DMS114 treated with DMSO at 0.1 percent for 48 hours (cell line): ENCODE measurements at regions not wholly inside any gene's neighbourhood (a gene's known extent, or its start where the extent isn't known, plus 50 kb on each side); places are given as distances from the start of the nearest gene placed in this dataset.
"Not testable (repeated sequence)": the region's sequence is repeated elsewhere in the genome, so short reads cannot be mapped to it uniquely, and the experiment has no call there.

Source experiments
- DNase-seq: peaks from one replicate; lab custom pipeline; 2025; ENCODE audit not compliant: unreplicated experiment; lab: John Stamatoyannopoulos, UW

DNA sequence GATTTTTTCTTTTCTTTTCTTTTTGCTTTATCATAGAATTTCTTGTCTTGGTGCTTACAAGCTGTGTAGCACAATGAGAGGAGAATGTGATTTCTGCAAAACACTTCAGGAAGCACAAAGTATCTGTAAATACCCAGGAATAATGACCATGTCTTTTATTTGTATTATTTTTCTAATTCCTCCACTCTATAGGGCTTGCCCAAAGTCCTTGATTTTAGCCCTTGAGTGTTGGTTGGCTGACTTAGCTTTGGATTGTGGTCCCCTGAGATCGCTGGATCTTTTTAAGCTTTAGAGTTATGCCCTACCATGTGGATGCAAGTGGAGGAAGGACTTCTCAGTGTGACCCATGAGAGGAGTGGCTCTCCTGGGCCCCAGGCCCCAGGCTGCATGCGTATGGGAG lies 52.2 kb downstream of the HOXC4 start:
- not testable (repeated sequence) for DNase-seq

DNA sequence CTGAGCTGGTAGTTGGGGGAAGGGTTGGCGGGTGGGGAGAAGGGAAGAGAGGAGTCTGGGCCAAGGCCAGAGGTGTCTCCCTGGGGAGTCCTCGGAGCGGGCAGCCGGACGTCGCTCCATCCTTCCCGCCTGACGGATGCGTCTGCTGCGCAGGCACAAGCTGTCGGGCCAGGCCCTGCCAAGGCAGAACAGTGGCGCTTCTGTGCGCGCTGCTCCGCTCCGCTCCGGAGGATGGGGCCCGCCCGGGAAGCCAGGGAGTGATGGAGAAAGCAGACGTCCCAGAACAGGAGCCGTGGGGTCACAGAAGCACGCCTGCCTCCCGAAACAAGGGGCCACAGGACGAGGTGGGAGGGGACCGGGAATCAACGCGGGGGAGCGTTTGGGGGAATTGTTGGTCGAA lies 52.6 kb downstream of the HOXC4 start:
- DNase-seq = not testable (repeated sequence)

DNA sequence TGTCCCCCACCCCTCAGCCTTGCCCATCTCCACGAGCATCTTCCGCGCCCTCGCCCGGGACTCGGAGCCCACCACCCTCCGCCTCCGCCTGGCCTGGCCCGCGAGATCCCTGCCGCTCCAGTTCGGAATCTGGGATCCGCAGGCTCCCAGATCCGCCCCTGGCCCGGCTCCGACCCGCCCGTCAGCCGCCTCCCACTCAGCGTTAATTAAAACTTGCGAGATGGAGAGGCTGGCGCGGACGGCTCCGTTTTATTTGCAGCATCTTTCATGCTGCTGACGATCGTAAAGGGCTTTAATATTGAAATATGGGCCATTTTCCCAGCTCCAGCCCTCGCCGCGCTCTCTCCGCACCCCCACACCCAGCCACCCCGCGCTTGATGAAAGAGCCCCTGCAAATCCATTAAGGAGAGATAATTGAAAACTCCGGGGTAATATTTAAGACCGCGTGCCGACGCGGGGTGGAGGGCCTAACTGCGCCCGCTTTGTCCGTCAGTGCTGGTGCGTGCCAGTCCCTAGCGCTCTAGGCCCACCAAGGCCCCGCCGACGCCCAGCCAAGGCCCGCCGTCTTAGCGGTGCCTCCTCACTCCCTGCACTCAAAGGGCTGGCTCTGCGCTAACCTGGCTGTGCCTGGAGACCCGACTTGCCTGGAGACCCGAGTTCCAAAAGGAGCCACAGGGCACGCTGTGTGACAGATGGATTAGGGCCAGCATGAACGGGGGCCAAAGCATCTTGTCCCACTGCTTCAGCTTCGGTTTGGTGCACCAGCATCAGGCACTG lies 53.4 kb downstream of the HOXC4 start:
- not testable (repeated sequence) for DNase-seq

- not testable (repeated sequence) for DNase-seq
Measured at GRCh38 chr12:54112336-54112735, 58.7 kb downstream of the HOXC4 start.

- DNase-seq = not testable (repeated sequence)
Measured at GRCh38 chr12:54116055-54116454, 62.4 kb downstream of the HOXC4 start.

GRCh38 chr12:54117392-54117791 lies 63.8 kb downstream of the HOXC4 start:
- not testable (repeated sequence) for DNase-seq

GRCh38 chr12:54119082-54119481 lies 65.4 kb downstream of the HOXC4 start:
- not testable (repeated sequence) for DNase-seq

GRCh38 chr12:54123981-54124380 lies 64.8 kb downstream of the SMUG1 start:
- not testable (repeated sequence) for DNase-seq

DNA sequence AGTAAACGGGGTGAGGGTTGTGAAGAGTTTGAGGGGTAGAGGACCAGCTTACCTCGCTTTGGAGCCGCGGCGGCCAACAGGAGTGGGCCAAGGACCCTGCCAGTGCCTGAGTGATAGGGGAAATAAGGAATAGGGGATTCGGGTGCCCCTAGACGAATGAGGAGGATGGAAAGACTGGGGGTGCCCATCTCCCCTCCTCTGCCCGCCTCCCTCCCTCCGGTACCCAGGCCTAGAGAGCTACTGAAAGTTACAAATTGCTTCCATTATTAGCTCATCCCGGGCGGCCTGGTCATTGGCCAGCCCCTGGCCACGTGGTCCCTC lies 63.1 kb downstream of the SMUG1 start:
- not testable (repeated sequence) for DNase-seq

DNA sequence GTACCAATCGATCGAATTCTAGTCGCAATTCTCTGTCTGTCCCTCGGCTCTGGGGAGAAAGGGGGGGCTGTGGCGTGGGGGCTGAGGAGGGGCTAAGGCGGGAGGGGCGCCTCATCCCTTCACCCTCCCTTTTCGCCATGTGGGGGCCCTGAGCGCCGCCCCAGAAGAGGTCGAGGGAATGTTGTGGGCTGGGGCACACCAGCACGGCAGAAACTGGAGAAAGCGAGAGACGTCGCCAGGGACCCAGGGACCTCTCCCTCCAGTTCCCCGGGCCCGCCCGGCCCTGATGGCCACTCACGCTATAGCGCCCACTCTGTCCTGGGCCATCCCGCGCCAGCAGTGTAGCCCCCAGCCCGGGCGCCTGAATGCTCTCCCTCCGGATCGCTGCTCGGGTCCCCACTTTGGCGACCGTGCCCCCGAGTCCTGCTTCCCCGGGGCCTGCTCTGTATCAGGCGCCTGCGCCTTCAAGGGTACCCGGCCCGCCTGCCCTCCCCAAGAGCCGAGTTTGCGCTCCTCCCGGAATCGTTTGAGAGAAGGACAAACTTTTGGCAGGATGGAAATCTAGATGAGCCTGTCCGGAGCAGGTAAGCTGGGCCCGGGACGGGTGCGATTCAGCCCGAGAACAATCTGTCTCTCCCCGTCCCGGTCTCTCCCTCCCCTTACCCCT lies 62.6 kb downstream of the SMUG1 start:
- peak; percentile 30 for DNase-seq

- peak; percentile 13 for DNase-seq
Measured at GRCh38 chr12:54126696-54127537, 61.9 kb downstream of the SMUG1 start.

DNA sequence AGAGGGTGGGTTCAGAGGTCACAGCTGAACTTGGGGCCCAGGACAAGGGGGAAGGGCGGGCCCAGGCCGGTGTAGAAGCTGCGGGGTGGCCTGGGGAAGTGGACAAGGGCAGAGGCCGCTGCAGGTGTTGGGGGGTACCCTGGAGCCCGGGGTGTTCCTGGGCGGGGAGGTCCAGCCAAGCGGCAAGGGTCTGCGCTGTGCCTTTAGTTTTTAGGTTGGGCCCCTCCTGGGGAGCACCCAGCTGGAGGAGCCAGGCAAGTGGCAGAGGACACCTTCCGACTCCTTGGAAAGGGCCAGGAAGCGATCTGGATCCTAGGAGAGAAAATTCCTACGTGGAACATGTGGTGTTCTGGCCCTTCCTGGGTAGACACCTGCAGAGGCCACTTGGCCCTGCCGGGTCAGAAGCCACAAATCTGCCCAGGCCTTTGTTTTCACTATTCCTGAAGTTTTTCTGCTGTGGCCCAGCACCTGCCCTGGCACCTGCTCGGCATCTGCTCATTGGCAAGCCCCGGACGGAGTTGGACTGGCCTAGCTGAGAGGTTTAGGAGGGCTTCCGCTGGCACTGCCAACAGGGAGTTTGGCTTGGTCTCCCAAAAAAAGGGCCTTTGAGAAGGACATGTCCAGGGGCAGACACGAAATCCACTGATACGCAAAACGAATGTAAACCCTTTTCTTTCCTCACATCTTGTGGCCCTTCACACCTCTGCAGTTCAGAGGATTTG lies 61.1 kb downstream of the SMUG1 start:
- DNase-seq = no peak

GRCh38 chr12:54128416-54128815 lies 60.4 kb downstream of the SMUG1 start:
- no peak for DNase-seq

DNA sequence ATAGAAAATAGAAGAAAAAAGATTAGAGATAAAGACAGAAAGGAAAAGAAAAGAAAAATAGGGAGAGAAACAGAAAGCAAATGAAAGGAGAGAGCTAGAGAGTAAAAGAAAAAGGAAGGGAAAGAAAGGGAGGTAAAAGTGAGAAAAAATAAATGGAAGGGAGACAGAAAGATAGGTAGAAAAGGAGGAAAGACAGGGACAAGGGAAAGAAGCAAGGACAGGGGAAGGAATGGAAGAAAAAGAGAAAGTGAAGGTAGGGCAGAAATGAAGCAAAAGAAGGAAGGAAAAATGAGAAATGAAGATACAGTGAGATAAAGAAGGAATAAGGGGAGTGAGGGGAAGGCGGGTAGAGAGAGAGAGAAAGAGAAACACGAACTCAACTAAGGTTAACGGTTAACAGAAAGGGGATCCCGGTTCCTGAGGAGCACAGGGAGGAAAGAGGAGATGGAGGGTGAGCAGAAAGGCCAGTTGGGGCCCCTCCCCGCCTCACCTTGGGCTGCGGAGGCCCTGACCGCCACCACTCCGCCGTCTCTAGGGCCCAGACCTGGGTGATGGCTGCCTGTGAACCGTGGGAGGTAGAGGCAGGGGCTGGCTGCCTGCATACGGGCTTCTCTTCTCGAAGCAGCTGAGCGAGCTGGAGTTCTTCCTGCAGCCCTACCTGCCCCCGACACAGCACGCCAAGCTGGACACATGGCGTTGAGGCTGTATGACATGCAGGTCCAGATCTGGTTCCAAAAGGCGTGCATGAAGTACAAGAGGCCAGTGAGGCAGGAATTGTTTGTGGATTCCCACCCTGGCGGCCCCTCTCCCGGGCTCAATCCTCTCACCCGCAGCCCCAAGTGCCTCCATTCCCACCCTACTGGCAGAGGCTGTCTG lies 59.5 kb downstream of the SMUG1 start:
- no peak for DNase-seq
